ENCODE measurements at regions not wholly inside any gene's neighbourhood (a gene's known extent, or its start where the extent isn't known, plus 50 kb on each side); places are given as distances from the start of the nearest gene placed in this dataset.
"Not testable (repeated sequence)": the region's sequence is repeated elsewhere in the genome, so short reads cannot be mapped to it uniquely, and the experiment has no call there.

DNA sequence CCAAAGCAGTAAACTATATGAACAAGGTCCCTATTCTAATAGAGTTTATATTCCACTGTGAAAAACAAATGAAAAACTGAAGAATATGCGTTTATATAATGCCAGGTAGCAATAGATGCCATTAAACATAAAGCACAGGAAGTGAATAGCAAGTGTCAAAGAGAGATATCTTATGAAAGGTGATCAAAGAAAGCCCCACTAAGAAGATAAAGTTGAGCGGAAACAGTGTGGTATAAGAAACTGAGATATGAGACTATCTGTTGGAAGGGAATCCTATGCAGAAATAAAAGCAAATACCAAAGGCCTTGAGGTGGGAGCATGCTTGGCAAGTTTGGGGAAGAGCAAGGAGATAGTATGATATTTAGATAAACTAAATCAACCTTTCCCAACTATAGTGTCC lies 123.1 kb upstream of the FAR2 start:
- 55% methylated on average over 2 of the region's 2 CpGs for WGBS
- H3K4me1 ChIP-seq (ENCODE audit: control insufficient read depth in 2 of 2, insufficient read depth in 2 of 2, low read length in 2 of 2) = peaks cover 0 to 6% of the 10 kb centered on the region in 2 donors
- no peaks in the 10 kb centered on the region for H3K36me3 ChIP-seq (ENCODE audit: control insufficient read depth in 2 of 2, insufficient read depth in 2 of 2, low read length in 1 of 2)
- H3K27ac ChIP-seq (ENCODE audit: low read depth in 1 of 2, low read length in 1 of 2) = no peak overlapping the region
- peak in 6 of 9 donors; percentile 4 to 58 (median 9) for DNase-seq (ENCODE audit: low read depth in 6 of 9, low spot score in 9 of 9)
- no peak overlapping the region for H3K4me3 ChIP-seq (ENCODE audit: low read length in 2 of 2)
- H3K27me3 ChIP-seq (ENCODE audit: control insufficient read depth in 2 of 2, insufficient read depth in 1 of 2, low read length in 1 of 2) = peaks cover 0 to 2% of the 10 kb centered on the region in 2 donors
- H3K9me3 ChIP-seq (ENCODE audit: control insufficient read depth in 2 of 2, insufficient read depth in 1 of 2, low read length in 1 of 2) = no peaks in the 10 kb centered on the region

GRCh38 chr12:29026419-29026818 lies 122.7 kb upstream of the FAR2 start:
- Histone ChIP-seq H3K4me3 (ENCODE audit: low read length in 2 of 2) (no peak overlapping the region), H3K27ac (ENCODE audit: low read depth in 1 of 2, low read length in 1 of 2) (no peak overlapping the region), H3K27me3 (ENCODE audit: control insufficient read depth in 2 of 2, insufficient read depth in 1 of 2, low read length in 1 of 2) (peaks cover 0 to 2% of the 10 kb centered on the region in 2 donors), H3K36me3 (ENCODE audit: control insufficient read depth in 2 of 2, insufficient read depth in 2 of 2, low read length in 1 of 2) (no peaks in the 10 kb centered on the region), H3K4me1 (ENCODE audit: control insufficient read depth in 2 of 2, insufficient read depth in 2 of 2, low read length in 2 of 2) (peaks cover 0 to 6% of the 10 kb centered on the region in 2 donors), H3K9me3 (ENCODE audit: control insufficient read depth in 2 of 2, insufficient read depth in 1 of 2, low read length in 1 of 2) (no peaks in the 10 kb centered on the region)
- peak in 8 of 9 donors; percentile 0 to 65 (median 14) for DNase-seq (ENCODE audit: low read depth in 6 of 9, low spot score in 9 of 9)
- 5% methylated on average over 4 of the region's 4 CpGs for WGBS

GRCh38 chr12:29029484-29029883 lies 119.6 kb upstream of the FAR2 start:
- not testable (repeated sequence) for H3K27me3 ChIP-seq (ENCODE audit: control insufficient read depth in 2 of 2, insufficient read depth in 1 of 2, low read length in 1 of 2); H3K4me3 ChIP-seq (ENCODE audit: low read length in 2 of 2); H3K36me3 ChIP-seq (ENCODE audit: control insufficient read depth in 2 of 2, insufficient read depth in 2 of 2, low read length in 1 of 2); H3K27ac ChIP-seq (ENCODE audit: low read depth in 1 of 2, low read length in 1 of 2); H3K9me3 ChIP-seq (ENCODE audit: control insufficient read depth in 2 of 2, insufficient read depth in 1 of 2, low read length in 1 of 2); DNase-seq (ENCODE audit: low read depth in 6 of 9, low spot score in 9 of 9); H3K4me1 ChIP-seq (ENCODE audit: control insufficient read depth in 2 of 2, insufficient read depth in 2 of 2, low read length in 2 of 2)
- WGBS = 97% methylated on average over 8 of the region's 8 CpGs

GRCh38 chr12:29030006-29030405 lies 119.1 kb upstream of the FAR2 start:
- Histone ChIP-seq H3K4me1 (ENCODE audit: control insufficient read depth in 2 of 2, insufficient read depth in 2 of 2, low read length in 2 of 2) (peaks cover 0 to 6% of the 10 kb centered on the region in 2 donors), H3K27ac (ENCODE audit: low read depth in 1 of 2, low read length in 1 of 2) (no peak overlapping the region), H3K4me3 (ENCODE audit: low read length in 2 of 2) (no peak overlapping the region), H3K27me3 (ENCODE audit: control insufficient read depth in 2 of 2, insufficient read depth in 1 of 2, low read length in 1 of 2) (peaks cover 0 to 2% of the 10 kb centered on the region in 2 donors), H3K36me3 (ENCODE audit: control insufficient read depth in 2 of 2, insufficient read depth in 2 of 2, low read length in 1 of 2) (no peaks in the 10 kb centered on the region), H3K9me3 (ENCODE audit: control insufficient read depth in 2 of 2, insufficient read depth in 1 of 2, low read length in 1 of 2) (no peaks in the 10 kb centered on the region)
- no peak for DNase-seq (ENCODE audit: low read depth in 6 of 9, low spot score in 9 of 9)
- 99% methylated on average over 1 of the region's 1 CpG for WGBS

- DNase-seq (ENCODE audit: low read depth in 6 of 9, low spot score in 9 of 9) = no peak
- H3K9me3 ChIP-seq (ENCODE audit: control insufficient read depth in 2 of 2, insufficient read depth in 1 of 2, low read length in 1 of 2) = no peaks in the 10 kb centered on the region
- no peaks in the 10 kb centered on the region for H3K36me3 ChIP-seq (ENCODE audit: control insufficient read depth in 2 of 2, insufficient read depth in 2 of 2, low read length in 1 of 2)
- no peak overlapping the region for H3K4me3 ChIP-seq (ENCODE audit: low read length in 2 of 2)
- H3K27me3 ChIP-seq (ENCODE audit: control insufficient read depth in 2 of 2, insufficient read depth in 1 of 2, low read length in 1 of 2) = peaks cover 0 to 2% of the 10 kb centered on the region in 2 donors
- no peaks in the 10 kb centered on the region for H3K4me1 ChIP-seq (ENCODE audit: control insufficient read depth in 2 of 2, insufficient read depth in 2 of 2, low read length in 2 of 2)
- no peak overlapping the region for H3K27ac ChIP-seq (ENCODE audit: low read depth in 1 of 2, low read length in 1 of 2)
- WGBS = 93% methylated on average over 2 of the region's 2 CpGs
These were observed 116.6 kb upstream of the FAR2 start for GRCh38 chr12:29032446-29032845.

- no peaks in the 10 kb centered on the region for H3K27me3 ChIP-seq (ENCODE audit: control insufficient read depth in 2 of 2, insufficient read depth in 1 of 2, low read length in 1 of 2)
- no peaks in the 10 kb centered on the region for H3K36me3 ChIP-seq (ENCODE audit: control insufficient read depth in 2 of 2, insufficient read depth in 2 of 2, low read length in 1 of 2)
- H3K9me3 ChIP-seq (ENCODE audit: control insufficient read depth in 2 of 2, insufficient read depth in 1 of 2, low read length in 1 of 2) = no peaks in the 10 kb centered on the region
- whole genome bisulfite sequencing = 98% methylated on average over 2 of the region's 2 CpGs
- no peak overlapping the region for H3K4me3 ChIP-seq (ENCODE audit: low read length in 2 of 2)
- H3K4me1 ChIP-seq (ENCODE audit: control insufficient read depth in 2 of 2, insufficient read depth in 2 of 2, low read length in 2 of 2) = no peaks in the 10 kb centered on the region
- no peak for DNase-seq (ENCODE audit: low read depth in 6 of 9, low spot score in 9 of 9)
- H3K27ac ChIP-seq (ENCODE audit: low read depth in 1 of 2, low read length in 1 of 2) = no peak overlapping the region
These were observed 115.6 kb upstream of the FAR2 start for GRCh38 chr12:29033519-29033918.

GRCh38 chr12:29035112-29035511 lies 114.0 kb upstream of the FAR2 start:
- H3K4me1 ChIP-seq (ENCODE audit: control insufficient read depth in 2 of 2, insufficient read depth in 2 of 2, low read length in 2 of 2) = no peaks in the 10 kb centered on the region
- WGBS = 90% methylated on average over 1 of the region's 1 CpG
- no peak overlapping the region for H3K4me3 ChIP-seq (ENCODE audit: low read length in 2 of 2)
- no peaks in the 10 kb centered on the region for H3K9me3 ChIP-seq (ENCODE audit: control insufficient read depth in 2 of 2, insufficient read depth in 1 of 2, low read length in 1 of 2)
- no peaks in the 10 kb centered on the region for H3K27me3 ChIP-seq (ENCODE audit: control insufficient read depth in 2 of 2, insufficient read depth in 1 of 2, low read length in 1 of 2)
- DNase-seq (ENCODE audit: low read depth in 6 of 9, low spot score in 9 of 9) = no peak
- no peak overlapping the region for H3K27ac ChIP-seq (ENCODE audit: low read depth in 1 of 2, low read length in 1 of 2)
- H3K36me3 ChIP-seq (ENCODE audit: control insufficient read depth in 2 of 2, insufficient read depth in 2 of 2, low read length in 1 of 2) = no peaks in the 10 kb centered on the region

- Histone ChIP-seq H3K4me3 (ENCODE audit: low read length in 2 of 2) (no peak overlapping the region), H3K4me1 (ENCODE audit: control insufficient read depth in 2 of 2, insufficient read depth in 2 of 2, low read length in 2 of 2) (no peaks in the 10 kb centered on the region), H3K27me3 (ENCODE audit: control insufficient read depth in 2 of 2, insufficient read depth in 1 of 2, low read length in 1 of 2) (no peaks in the 10 kb centered on the region), H3K27ac (ENCODE audit: low read depth in 1 of 2, low read length in 1 of 2) (no peak overlapping the region), H3K36me3 (ENCODE audit: control insufficient read depth in 2 of 2, insufficient read depth in 2 of 2, low read length in 1 of 2) (no peaks in the 10 kb centered on the region), H3K9me3 (ENCODE audit: control insufficient read depth in 2 of 2, insufficient read depth in 1 of 2, low read length in 1 of 2) (no peaks in the 10 kb centered on the region)
- DNase-seq (ENCODE audit: low read depth in 6 of 9, low spot score in 9 of 9) = no peak
- WGBS = 67% methylated on average over 3 of the region's 3 CpGs
These were observed 110.1 kb upstream of the FAR2 start for GRCh38 chr12:29039013-29039412.

DNA sequence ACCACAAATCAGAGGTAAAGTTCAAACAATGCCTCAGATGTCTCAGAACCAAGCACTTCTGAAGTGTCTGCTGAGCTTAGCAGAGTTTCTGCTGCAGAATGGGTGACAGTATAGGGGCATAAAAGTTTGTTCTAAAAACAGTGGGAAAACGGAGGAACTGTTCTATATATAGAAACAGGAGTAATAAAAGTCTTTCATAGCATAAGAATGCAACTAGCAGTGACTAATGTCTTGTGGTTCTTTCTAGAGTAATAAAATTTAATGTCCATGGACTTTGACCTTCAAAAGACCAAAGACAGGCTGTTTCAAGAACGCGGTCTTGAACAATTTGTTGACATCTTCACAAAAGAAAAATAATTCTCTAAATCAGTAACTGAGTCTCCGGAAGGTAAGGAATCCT lies 107.5 kb upstream of the FAR2 start:
- no peaks in the 10 kb centered on the region for H3K36me3 ChIP-seq (ENCODE audit: control insufficient read depth in 2 of 2, insufficient read depth in 2 of 2, low read length in 1 of 2)
- DNase-seq (ENCODE audit: low read depth in 6 of 9, low spot score in 9 of 9) = no peak
- H3K4me1 ChIP-seq (ENCODE audit: control insufficient read depth in 2 of 2, insufficient read depth in 2 of 2, low read length in 2 of 2) = no peaks in the 10 kb centered on the region
- no peak overlapping the region for H3K27ac ChIP-seq (ENCODE audit: low read depth in 1 of 2, low read length in 1 of 2)
- no peaks in the 10 kb centered on the region for H3K9me3 ChIP-seq (ENCODE audit: control insufficient read depth in 2 of 2, insufficient read depth in 1 of 2, low read length in 1 of 2)
- H3K4me3 ChIP-seq (ENCODE audit: low read length in 2 of 2) = no peak overlapping the region
- 75% methylated on average over 4 of the region's 4 CpGs for WGBS
- H3K27me3 ChIP-seq (ENCODE audit: control insufficient read depth in 2 of 2, insufficient read depth in 1 of 2, low read length in 1 of 2) = no peaks in the 10 kb centered on the region

GRCh38 chr12:29043069-29043468 lies 106.0 kb upstream of the FAR2 start:
- no peaks in the 10 kb centered on the region for H3K36me3 ChIP-seq (ENCODE audit: control insufficient read depth in 2 of 2, insufficient read depth in 2 of 2, low read length in 1 of 2)
- no peaks in the 10 kb centered on the region for H3K27me3 ChIP-seq (ENCODE audit: control insufficient read depth in 2 of 2, insufficient read depth in 1 of 2, low read length in 1 of 2)
- H3K4me3 ChIP-seq (ENCODE audit: low read length in 2 of 2) = no peak overlapping the region
- WGBS = 93% methylated on average over 1 of the region's 1 CpG
- no peaks in the 10 kb centered on the region for H3K4me1 ChIP-seq (ENCODE audit: control insufficient read depth in 2 of 2, insufficient read depth in 2 of 2, low read length in 2 of 2)
- H3K27ac ChIP-seq (ENCODE audit: low read depth in 1 of 2, low read length in 1 of 2) = no peak overlapping the region
- no peak for DNase-seq (ENCODE audit: low read depth in 6 of 9, low spot score in 9 of 9)
- H3K9me3 ChIP-seq (ENCODE audit: control insufficient read depth in 2 of 2, insufficient read depth in 1 of 2, low read length in 1 of 2) = no peaks in the 10 kb centered on the region

Data from thymus (tissue), 11 donors.